H1 (cell line): ENCODE measurements at regions not wholly inside any gene's neighbourhood (a gene's known extent, or its start where the extent isn't known, plus 50 kb on each side); places are given as distances from the start of the nearest gene placed in this dataset.

ENCODE experiments used
- CTCF ChIA-PET: fragments of 300-600 bp; sonication (Branson Sonifier 250); formaldehyde crosslinking; loops from one replicate; lab custom pipeline; 2021; ENCODE audit not compliant: partially characterized antibody; lab: Charles Lee
- POLR2A ChIA-PET: fragments of 300-600 bp; sonication (Branson Sonifier 250); formaldehyde crosslinking; loops from one replicate; lab custom pipeline; 2021; ENCODE audit warnings: inconsistent platforms; ENCODE audit not compliant: partially characterized antibody; lab: Charles Lee
- DNase-seq, 2 experiments: peaks; one replicate each; pipeline versions ENCODE4 v3.0.0 to v3.0.0-alpha.2; 2010 to 2022; ENCODE audit warnings: low spot score in 2 of 2, low read depth in 1 of 2, mixed read lengths in 1 of 2
- FAIRE-seq: peaks from 2 replicates; lab custom pipeline; 2011; peaks lifted over from hg19 to GRCh38; lab: Jason Lieb, UNC
- H2AFZ ChIP-seq: 2 replicates; pipeline ENCODE4 v1.8.1; 2012; ENCODE audit warnings: low read length, inconsistent platforms
- H2AK5ac ChIP-seq: 2 replicates; pipeline ENCODE4 v1.6.1; 2013; ENCODE audit warnings: low read depth, low read length
- H2BK120ac ChIP-seq: replicated peaks from 2 replicates; pipeline ENCODE3; 2013; ENCODE audit warnings: low read depth, low read length, inconsistent platforms
- H2BK12ac ChIP-seq: 2 replicates; pipeline ENCODE4 v1.6.1; 2013; ENCODE audit warnings: low read depth, low read length
- H2BK15ac ChIP-seq: 2 replicates; pipeline ENCODE4 v1.6.1; 2013; ENCODE audit warnings: low read length
- H2BK20ac ChIP-seq: 2 replicates; pipeline ENCODE4 v1.6.1; 2013; ENCODE audit warnings: low read length
- H2BK5ac ChIP-seq: 2 replicates; pipeline ENCODE4 v1.6.1; 2013; ENCODE audit warnings: low read depth, low read length
- H3K14ac ChIP-seq: 2 replicates; pipeline ENCODE4 v1.6.1; 2013; ENCODE audit warnings: inconsistent platforms; ENCODE audit not compliant: insufficient read length
- H3K18ac ChIP-seq: 2 replicates; pipeline ENCODE4 v1.6.1; 2013; ENCODE audit warnings: low read length; ENCODE audit errors: extremely low read depth
- H3K23ac ChIP-seq: 2 replicates; pipeline ENCODE4 v1.6.1; 2013; ENCODE audit warnings: inconsistent platforms; ENCODE audit not compliant: insufficient read length
- H3K23me2 ChIP-seq: 2 replicates; pipeline ENCODE4 v1.6.1; 2013; ENCODE audit warnings: low read depth, low read length
- H3K27ac ChIP-seq: 2 replicates; pipeline ENCODE4 v1.6.1; 2011; ENCODE audit warnings: low read depth, low read length, inconsistent platforms
- H3K27me3 ChIP-seq, 4 experiments: replicated peaks in 1 of 4; 1 replicate in 1 of 4; 2 replicates in 3 of 4; pipeline versions ENCODE4 v1.6.1 to v1.8.1; 2011 to 2013; ENCODE audit warnings: low read length in 3 of 4, mild to moderate bottlenecking in 3 of 4, inconsistent platforms in 2 of 4, mixed read lengths in 2 of 4, moderate library complexity in 1 of 4; ENCODE audit not compliant: control insufficient read depth in 3 of 4, insufficient read depth in 3 of 4; ENCODE audit errors: extremely low read depth in 1 of 4
- H3K36me3 ChIP-seq, 4 experiments: 2 replicates each; pipeline versions ENCODE4 v1.6.1 to v1.8.1; 2011 to 2013; ENCODE audit warnings: mild to moderate bottlenecking in 4 of 4, low read length in 3 of 4, moderate library complexity in 2 of 4, control low read depth in 1 of 4, inconsistent platforms in 1 of 4; ENCODE audit not compliant: insufficient read depth in 4 of 4, control insufficient read depth in 2 of 4
- H3K4ac ChIP-seq: replicated peaks from 2 replicates; pipeline ENCODE3; 2013; ENCODE audit warnings: low read length, low read depth, mixed read lengths, inconsistent platforms; ENCODE audit not compliant: insufficient read length
- H3K4me1 ChIP-seq, 4 experiments: replicated peaks in 1 of 4; 1 replicate in 1 of 4; 2 replicates in 3 of 4; pipeline versions ENCODE4 v1.6.1 to v1.8.1; 2011 to 2013; ENCODE audit warnings: low read length in 3 of 4, inconsistent platforms in 2 of 4, mixed read lengths in 1 of 4; ENCODE audit not compliant: insufficient read depth in 4 of 4, control insufficient read depth in 3 of 4
- H3K4me2 ChIP-seq, 2 experiments: 2 replicates each; pipeline versions ENCODE4 v1.6.1 to v1.8.1; 2011 to 2013; ENCODE audit warnings: low read depth in 2 of 2, low read length in 2 of 2, control low read depth in 1 of 2, inconsistent platforms in 1 of 2, mild to moderate bottlenecking in 1 of 2; ENCODE audit not compliant: insufficient read depth in 1 of 2
- H3K4me3 ChIP-seq, 4 experiments: fragments of 200-600, 300-600 bp in 1 of 4; sonication (generic), shearing (Covaris generic), sonication (Bioruptor Twin) in 1 of 4; 2 replicates each; pipeline versions ENCODE4 v1.5.1 to v1.8.1; 2011 to 2016; ENCODE audit warnings: low read length in 4 of 4, low read depth in 3 of 4, control low read depth in 2 of 4, inconsistent platforms in 2 of 4, mild to moderate bottlenecking in 2 of 4, mixed read lengths in 1 of 4, moderate library complexity in 1 of 4; ENCODE audit not compliant: insufficient read depth in 2 of 4; ENCODE audit errors: extremely low read depth in 1 of 4
- H3K56ac ChIP-seq: replicated peaks from 2 replicates; pipeline ENCODE3; 2013; ENCODE audit warnings: low read depth, mild to moderate bottlenecking, mixed read lengths, low read length, inconsistent platforms; ENCODE audit not compliant: insufficient read length
- H3K79me1 ChIP-seq: 2 replicates; pipeline ENCODE4 v1.6.1; 2013; ENCODE audit warnings: low read depth, low read length, control low read depth
- H3K79me2 ChIP-seq, 2 experiments: 2 replicates each; pipeline versions ENCODE4 v1.6.1 to v1.8.1; 2012 to 2013; ENCODE audit warnings: low read length in 2 of 2, mild to moderate bottlenecking in 2 of 2, inconsistent platforms in 1 of 2; ENCODE audit not compliant: insufficient read depth in 2 of 2, control insufficient read depth in 1 of 2
- H3K9ac ChIP-seq, 4 experiments: replicated peaks in 1 of 4; 1 replicate in 1 of 4; 2 replicates in 3 of 4; pipeline versions ENCODE4 v1.6.1 to v1.8.1; 2011 to 2013; ENCODE audit warnings: low read depth in 3 of 4, low read length in 3 of 4, control low read depth in 2 of 4, mild to moderate bottlenecking in 2 of 4, moderate library complexity in 2 of 4, inconsistent platforms in 1 of 4; ENCODE audit errors: extremely low read depth in 1 of 4
- H3K9me3 ChIP-seq, 2 experiments: 2 replicates each; pipeline versions ENCODE4 v1.6.1 to v1.8.1; 2012 to 2013; ENCODE audit warnings: mild to moderate bottlenecking in 2 of 2, moderate library complexity in 2 of 2, control low read depth in 1 of 2, inconsistent platforms in 1 of 2, low read depth in 1 of 2, low read length in 1 of 2, mixed read lengths in 1 of 2; ENCODE audit not compliant: insufficient read depth in 2 of 2
- H4K20me1 ChIP-seq, 2 experiments: replicated peaks in 1 of 2; 2 replicates each; pipeline versions ENCODE3 to v1.8.1; 2011 to 2013; ENCODE audit warnings: inconsistent platforms in 2 of 2, low read length in 2 of 2, mild to moderate bottlenecking in 1 of 2; ENCODE audit not compliant: insufficient read depth in 2 of 2, control insufficient read depth in 1 of 2
- H4K5ac ChIP-seq: 2 replicates; pipeline ENCODE4 v1.6.1; 2013; ENCODE audit warnings: low read length, low read depth, mixed read lengths, inconsistent platforms; ENCODE audit not compliant: insufficient read length
- H4K8ac ChIP-seq: 2 replicates; pipeline ENCODE4 v1.8.0; 2013; ENCODE audit warnings: mild to moderate bottlenecking, moderate library complexity, low read length, inconsistent platforms; ENCODE audit not compliant: insufficient read depth; ENCODE audit errors: extremely low read depth
- H4K91ac ChIP-seq: replicated peaks from 2 replicates; pipeline ENCODE3; 2013; ENCODE audit warnings: low read length, mixed read lengths, inconsistent platforms; ENCODE audit not compliant: insufficient read length
- NRF1 ChIP-seq: IDR thresholded peaks from 2 replicates; pipeline ENCODE4 v1.6.1; 2011; ENCODE audit warnings: mild to moderate bottlenecking, low read depth, low read length, improper control_type of control experiment
- WGBS, 2 experiments: shearing (Covaris generic) in 1 of 2; methylation state at CpG; one replicate each; pipeline versions ENCODE4 v1.1.6 to v1.1.7; 2013 to 2015; ENCODE audit warnings: low lambda C conversion rate in 2 of 2, mixed read lengths in 2 of 2, inconsistent platforms in 1 of 2, low coverage in 1 of 2, missing lambda C conversion rate in 1 of 2; ENCODE audit not compliant: insufficient replicate concordance in 2 of 2, insufficient coverage in 1 of 2, insufficient read length in 1 of 2; ENCODE audit errors: extremely low coverage in 1 of 2, missing lambda C conversion rate in 1 of 2; 5-methylcytosine and 5-hydroxymethylcytosine counted together
- TF ChIP-seq, protein P1 (sequence below): IDR thresholded peaks from 2 replicates; pipeline ENCODE4 v1.6.1; 2011; ENCODE audit warnings: low read depth, mild to moderate bottlenecking, low read length; ENCODE audit not compliant: insufficient read depth

DNA sequence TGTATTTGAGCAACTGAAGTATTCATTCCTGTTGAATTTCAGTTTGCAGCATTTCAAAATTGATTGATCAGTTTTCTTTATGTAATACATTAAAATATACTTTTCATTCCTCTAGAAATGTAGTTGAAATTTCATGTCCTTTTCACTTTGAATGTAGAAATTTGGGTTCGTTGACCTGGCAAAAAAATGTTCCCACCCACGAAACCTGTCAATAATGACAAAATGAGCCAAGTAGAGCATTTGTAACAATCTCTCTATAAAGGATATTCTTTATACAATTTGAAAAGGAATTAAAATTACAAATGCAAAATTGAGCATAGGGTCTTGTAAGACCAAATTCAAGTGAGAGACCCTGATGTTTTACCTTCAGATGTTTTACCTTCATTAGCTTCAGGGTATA, 283.9 kb downstream of the ANKRD50 start:
- Histone ChIP-seq H2BK15ac (no peak overlapping the region), H3K18ac (no peak overlapping the region), H3K23me2 (no peaks in the 10 kb centered on the region), H3K27ac (no peak overlapping the region), H3K9me3 (no peaks in the 10 kb centered on the region), H2BK12ac (no peak overlapping the region), H3K4me2 (no peak overlapping the region), H3K79me2 (no peaks in the 10 kb centered on the region), H3K36me3 (no peaks in the 10 kb centered on the region), H4K20me1 (no peaks in the 10 kb centered on the region), H3K9ac (no peak overlapping the region), H3K14ac (no peak overlapping the region), H2BK20ac (no peak overlapping the region), H3K4ac (no peak overlapping the region), H3K4me3 (no peak overlapping the region), H3K79me1 (no peaks in the 10 kb centered on the region), H3K56ac (no peak overlapping the region), H2BK5ac (no peak overlapping the region), H3K27me3 (no peaks in the 10 kb centered on the region; a peak in 1 of 7 replicates), H2AFZ (no peak overlapping the region), H2BK120ac (no peak overlapping the region), H3K23ac (no peak overlapping the region), H2AK5ac (no peak overlapping the region), H4K5ac (no peak overlapping the region), H4K91ac (no peak overlapping the region), H3K4me1 (no peaks in the 10 kb centered on the region; a peak in 1 of 7 replicates), H4K8ac (no peak overlapping the region)
- 83% methylated on average over 2 of the region's 2 CpGs; no CpG with 5 or more reads in 1 of the 2 experiments for WGBS, 2 experiments
- no peak for DNase-seq
- POLR2A ChIA-PET: no interaction called here
- no peak for TF ChIP-seq NRF1
- TF ChIP-seq, protein P1, sequence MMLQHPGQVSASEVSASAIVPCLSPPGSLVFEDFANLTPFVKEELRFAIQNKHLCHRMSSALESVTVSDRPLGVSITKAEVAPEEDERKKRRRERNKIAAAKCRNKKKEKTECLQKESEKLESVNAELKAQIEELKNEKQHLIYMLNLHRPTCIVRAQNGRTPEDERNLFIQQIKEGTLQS: no peak
- no peak for FAIRE-seq
- CTCF ChIA-PET: interaction anchor here (1.0 kb wide), 1 partner anchor 81 kb away, joined by 3 read pairs; no protein-coding TSS in a partner anchor
